ENCODE measurements at regions not wholly inside any gene's neighbourhood (a gene's known extent, or its start where the extent isn't known, plus 50 kb on each side); places are given as distances from the start of the nearest gene placed in this dataset.

DNA sequence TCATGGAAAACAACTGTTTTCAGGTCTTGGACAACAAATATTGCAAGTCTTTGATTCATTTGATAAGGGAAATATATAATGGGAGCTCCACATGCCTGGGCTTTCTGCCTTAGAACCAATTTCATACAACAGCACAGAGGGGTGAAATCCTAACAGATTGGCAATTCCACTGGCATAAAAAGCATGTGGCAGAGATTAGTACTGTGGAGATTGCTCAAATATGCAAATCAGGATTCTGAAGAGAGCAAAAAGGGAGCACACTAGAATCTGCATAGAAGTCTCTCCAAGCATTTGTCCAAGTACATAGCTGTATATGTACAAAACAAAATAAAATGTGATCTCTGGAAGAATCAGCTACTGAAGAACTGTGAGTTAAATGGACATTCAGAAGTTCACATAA is 312.9 kb upstream of the SLITRK5 start:
- no peak for DNase-seq

DNA sequence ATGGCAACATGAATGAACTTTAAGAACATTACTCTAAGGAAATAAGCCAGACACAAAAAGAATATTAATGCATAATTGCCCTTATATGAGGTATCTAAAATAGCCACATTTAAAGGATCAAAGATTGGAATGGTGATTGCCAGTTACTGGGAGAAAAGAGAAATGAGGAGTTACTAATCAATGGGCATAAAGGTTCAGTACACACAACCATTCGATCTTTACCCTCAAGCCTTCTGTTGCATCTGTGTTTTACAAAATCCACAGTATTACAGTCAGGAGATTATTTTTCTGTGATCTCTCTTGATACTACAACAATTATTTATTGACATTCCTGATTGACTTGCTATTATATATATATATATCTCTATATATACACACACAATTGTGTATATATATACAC is 310.0 kb upstream of the SLITRK5 start:
- DNase-seq = no peak

DNA sequence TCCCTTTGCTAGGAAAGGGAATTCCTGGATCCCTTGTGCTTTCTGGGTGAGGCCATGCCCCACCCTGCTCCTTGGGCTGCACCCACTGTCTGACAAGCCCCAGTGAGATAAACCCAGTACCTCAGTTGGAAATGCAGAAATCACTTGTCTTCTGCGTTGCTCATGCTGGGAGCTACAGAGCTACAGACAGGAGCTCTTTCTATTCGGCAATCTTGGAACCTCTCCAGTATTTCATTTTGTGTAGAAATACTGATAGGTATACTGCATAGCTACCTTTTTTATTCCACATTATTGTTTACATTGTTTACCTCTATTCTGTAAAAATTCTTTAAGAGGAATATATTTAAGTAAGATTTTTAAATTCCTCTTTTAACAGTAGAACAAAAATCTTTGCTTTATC is 302.5 kb upstream of the SLITRK5 start:
- no peak for DNase-seq

- no peak for DNase-seq
Measured at GRCh38 chr13:87376081-87376480, 295.1 kb upstream of the SLITRK5 start.

- DNase-seq = no peak
Measured at GRCh38 chr13:87384099-87384498, 287.1 kb upstream of the SLITRK5 start.

DNA sequence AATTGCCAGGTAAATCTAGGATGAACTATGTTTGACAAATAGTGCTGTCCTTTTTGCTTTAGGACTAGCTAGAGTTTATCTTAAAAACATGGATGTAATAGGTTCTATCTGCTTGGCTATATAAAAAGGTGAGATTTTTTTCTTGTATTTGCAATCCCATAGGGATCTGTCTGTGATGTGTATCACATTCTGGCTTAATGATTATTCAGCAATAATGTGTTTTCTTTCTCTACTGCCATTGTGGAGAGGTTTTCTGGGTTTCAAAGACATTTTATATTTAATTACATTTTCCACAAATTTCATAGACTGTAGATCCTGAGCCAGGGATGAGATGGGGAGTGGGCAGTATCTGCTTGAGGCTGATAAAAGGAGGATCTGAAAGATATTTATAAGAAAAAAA is 277.8 kb upstream of the SLITRK5 start:
- no peak for DNase-seq

GRCh38 chr13:87398047-87398446 is 273.1 kb upstream of the SLITRK5 start:
- DNase-seq = no peak

GRCh38 chr13:87403748-87404432 is 267.3 kb upstream of the SLITRK5 start:
- no peak for DNase-seq

- DNase-seq = no peak
Measured at GRCh38 chr13:87426742-87427141, 244.4 kb upstream of the SLITRK5 start.

DNA sequence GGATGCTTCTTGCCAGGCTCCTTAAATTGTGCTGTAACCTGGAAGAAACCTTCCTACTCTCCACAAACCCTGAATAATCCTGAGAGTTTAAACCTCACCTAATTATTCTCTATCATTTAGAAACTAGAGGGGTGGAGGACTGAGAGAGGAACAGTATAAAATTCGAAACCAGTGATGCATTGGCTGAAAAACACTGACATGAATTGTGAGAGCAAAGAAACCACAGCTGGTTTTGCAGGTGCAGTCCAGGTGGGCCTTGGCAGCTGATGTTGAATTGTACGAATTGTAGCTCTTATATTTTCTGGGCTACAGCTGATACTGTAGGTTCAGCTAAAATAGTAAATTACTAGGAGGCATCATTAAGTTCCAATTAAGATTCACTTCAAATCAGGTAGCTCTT is 227.0 kb upstream of the SLITRK5 start:
- no peak for DNase-seq

- DNase-seq = no peak
Measured at GRCh38 chr13:87452281-87452680, 218.9 kb upstream of the SLITRK5 start.

- DNase-seq = no peak
Measured at GRCh38 chr13:87453244-87453643, 217.9 kb upstream of the SLITRK5 start.

- DNase-seq = no peak
Measured at GRCh38 chr13:87459419-87459818, 211.8 kb upstream of the SLITRK5 start.

GRCh38 chr13:87497426-87497825 is 173.7 kb upstream of the SLITRK5 start:
- DNase-seq = no peak

GRCh38 chr13:87498681-87499080 is 172.5 kb upstream of the SLITRK5 start:
- no peak for DNase-seq

- DNase-seq = no peak
Measured at GRCh38 chr13:87524775-87525174, 146.4 kb upstream of the SLITRK5 start.

- no peak for DNase-seq
Measured at GRCh38 chr13:87533776-87534175, 137.4 kb upstream of the SLITRK5 start.

DNA sequence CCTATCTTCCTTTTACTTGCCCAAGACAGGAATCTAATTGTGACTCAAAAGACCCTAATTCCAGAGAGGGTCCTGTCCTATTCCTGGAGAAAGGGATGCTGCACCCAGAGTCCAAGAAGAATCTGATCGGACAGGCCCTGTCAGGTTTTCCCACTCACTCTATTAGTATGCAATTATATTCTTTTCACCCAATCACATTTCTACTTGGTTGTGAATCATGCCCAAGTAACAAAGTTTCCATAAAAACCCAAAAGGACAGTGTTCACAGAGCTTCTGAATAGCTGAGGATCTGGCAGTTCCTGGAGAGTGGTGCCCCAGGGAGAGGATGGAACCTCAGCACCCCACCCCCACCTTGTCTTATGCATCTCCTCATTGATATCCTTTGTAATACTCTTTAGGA is 135.3 kb upstream of the SLITRK5 start:
- DNase-seq = no peak

DNA sequence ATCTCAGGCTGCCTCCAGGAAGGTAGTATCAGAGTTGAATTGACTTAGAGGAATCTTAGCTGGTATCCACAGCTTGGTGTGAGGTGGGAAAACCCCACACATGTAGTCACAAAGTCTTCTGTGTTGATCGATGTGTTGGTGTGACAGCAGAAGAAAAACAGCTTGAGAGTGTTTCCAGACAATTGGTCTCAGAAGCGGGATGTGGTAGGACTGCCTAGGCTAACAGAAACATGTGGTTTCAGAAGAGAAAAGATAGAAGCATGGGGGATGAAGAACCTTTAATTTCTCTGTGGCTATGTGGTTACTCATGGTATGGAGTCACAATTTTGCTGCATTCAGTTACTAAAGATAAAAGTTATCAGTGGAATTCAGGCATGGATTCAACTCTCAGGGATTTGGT is 134.7 kb upstream of the SLITRK5 start:
- DNase-seq = no peak

GRCh38 chr13:87536899-87537298 is 134.3 kb upstream of the SLITRK5 start:
- DNase-seq = no peak

- DNase-seq = no peak
Measured at GRCh38 chr13:87537951-87538350, 133.2 kb upstream of the SLITRK5 start.

DNA sequence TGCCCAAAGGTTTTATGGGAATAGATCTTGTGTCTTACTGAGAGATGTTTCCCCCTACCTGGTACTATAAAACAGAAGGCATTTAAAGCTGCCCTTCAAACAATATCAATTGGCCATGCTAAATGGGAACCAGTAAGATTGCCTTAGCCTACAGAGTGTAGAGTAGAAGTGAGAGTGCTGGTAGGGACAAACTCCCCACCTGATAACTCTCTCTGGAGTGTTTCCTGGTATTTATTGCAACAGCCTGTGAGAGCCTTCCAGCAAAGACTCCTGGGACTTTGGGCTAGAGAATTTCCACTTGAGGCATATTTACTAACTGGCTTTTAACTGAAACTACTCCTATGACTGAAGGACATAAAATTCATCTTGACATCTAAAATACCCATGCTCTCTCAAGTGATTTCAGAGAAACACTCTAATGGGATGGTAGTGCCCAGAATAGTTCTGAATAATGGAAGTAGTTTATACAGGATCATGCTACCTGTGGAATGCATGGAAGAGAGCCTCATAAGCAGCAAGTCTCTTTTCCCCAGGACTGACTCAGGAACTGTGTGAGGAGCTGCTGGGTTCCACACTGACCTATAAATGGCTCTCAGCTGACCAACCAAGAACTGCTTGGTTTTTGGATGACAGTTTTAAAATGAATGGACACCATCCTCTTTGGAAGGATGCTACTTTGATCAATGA is 132.7 kb upstream of the SLITRK5 start:
- no peak for DNase-seq

GRCh38 chr13:87553142-87553541 is 118.0 kb upstream of the SLITRK5 start:
- no peak for DNase-seq

DNA sequence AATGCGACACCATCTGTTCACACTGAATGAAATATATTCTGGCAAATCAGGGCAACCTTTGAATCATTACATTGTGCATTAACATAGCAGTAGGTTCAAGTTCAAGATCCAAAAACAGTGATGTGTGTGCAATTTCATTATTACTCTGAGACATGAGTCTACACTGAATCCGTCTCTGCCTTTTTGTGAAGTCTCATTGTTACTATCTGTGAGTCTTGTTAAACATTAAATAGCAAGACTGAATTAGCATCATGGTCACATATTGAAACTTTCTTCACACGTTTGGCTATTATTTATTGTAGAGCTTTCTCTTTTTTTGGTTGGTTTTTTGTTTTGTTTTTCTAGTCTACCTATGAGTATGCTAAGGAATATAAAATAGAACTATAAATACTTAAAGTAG is 117.1 kb upstream of the SLITRK5 start:
- DNase-seq = no peak

DNA sequence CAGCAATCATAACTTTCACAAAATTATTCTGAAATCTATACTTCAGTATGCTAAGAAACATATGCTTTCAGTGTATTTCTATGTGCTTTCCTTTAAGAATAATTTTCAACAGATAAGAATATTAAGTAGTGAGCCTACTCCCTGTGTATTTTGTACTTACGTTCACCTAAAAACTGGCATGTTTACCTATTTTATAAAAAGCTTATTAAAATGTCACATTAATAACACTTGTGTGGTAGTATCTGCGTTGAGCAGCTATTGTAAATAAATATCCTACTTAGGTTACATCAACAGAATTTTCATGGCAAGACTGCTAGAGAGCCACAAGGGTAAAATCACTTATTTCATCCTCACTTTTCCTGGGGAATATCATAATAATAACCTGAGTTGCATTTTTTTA is 113.4 kb upstream of the SLITRK5 start:
- no peak for DNase-seq

Measured in C1 segment of cervical spinal cord (tissue), 14 donors.